NCI-H2171 (cell line): ENCODE measurements at regions not wholly inside any gene's neighbourhood (a gene's known extent, or its start where the extent isn't known, plus 50 kb on each side); places are given as distances from the start of the nearest gene placed in this dataset.

ENCODE experiments used
- DNase-seq: peaks from one replicate; lab custom pipeline; 2025; lab: John Stamatoyannopoulos, UW

DNA sequence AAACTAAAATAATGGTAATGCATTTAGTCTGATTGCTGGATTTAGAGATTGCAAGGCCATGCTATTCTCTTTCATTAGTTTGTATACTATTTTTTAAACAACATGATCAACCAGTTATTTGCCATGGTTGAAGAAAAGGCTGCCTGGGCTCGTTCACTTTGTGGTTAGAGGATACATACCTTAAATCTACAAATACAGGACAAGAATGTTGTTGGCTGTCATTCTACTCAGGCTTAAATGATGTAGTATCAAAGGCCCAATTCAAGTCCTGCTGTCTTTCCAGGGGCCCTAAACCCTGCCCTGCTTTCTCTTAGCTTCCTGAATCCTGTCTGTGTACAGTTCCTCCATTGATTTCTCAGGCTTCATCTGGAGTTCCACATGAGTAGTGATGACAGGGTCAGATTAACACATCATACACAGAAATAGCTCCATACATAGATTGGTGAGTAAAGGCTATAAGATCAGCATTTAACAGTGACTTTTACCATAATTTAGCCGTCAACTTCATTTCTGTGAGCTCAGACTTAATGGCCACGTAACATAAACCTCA is 114.9 kb upstream of the GPRIN3 start:
- DNase-seq, result no peak

DNA sequence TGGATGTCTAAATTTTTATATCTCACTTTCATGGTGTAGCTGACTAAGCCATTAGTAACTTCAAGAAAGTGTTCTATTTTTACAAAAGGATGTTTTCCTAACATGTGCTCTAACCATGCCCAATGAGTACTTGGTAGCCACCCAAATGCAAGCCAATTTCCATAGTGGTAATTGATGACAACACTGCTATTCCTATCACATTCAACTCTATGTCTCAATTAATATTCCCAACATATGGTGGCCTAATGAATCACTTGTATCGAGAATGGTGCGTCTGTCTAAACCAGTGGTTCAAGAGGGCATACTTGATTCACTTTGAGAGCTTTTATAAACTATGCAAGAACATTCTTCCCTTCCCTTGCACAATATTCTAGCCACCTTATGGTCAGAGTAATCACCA is 112.9 kb upstream of the GPRIN3 start:
- no peak for DNase-seq

DNA sequence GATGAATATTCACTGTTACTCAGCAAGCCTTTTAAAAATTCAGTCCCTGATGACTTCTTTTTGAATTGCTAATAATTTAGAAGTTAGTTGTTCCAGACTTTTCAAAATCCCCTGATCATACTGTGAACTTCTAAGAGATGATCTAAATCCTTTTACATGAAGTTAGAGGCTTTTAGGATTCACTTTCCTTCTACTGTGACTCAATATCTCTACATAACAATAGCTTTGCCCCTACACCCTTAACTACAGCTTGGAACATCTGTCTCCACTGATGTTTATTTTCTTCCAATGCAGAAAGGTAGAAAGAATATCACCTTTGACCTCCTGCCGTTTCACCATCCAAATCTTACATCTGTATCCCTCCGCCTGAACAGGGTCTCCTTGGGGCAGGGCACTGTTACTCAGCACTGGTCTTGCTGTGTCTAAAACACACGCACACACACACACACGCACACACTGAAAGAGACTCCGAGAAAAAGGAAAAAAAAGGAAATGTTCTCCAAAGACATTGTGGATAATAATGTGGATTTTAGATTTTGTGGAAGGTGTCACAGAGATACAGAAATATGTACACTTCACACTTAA is 111.6 kb upstream of the GPRIN3 start:
- DNase-seq, result no peak

DNA sequence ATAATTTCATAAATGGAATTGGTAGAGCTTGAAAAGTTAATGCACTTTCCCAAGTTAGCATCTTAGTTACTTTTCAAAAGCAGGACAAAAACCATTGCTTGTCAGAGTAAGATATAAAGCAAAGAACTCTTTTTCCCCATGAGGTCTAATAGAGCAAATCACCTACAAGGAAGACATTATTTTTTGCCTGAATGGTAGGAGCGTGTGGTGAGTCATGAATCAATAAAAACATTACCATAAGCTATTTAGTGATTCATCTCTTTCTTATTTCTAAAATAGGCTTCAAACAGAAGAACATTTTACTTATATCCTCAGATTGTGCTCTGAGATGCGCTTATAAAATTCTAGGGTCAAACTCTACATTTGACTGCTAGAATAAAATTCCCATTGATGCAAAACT is 109.4 kb upstream of the GPRIN3 start:
- DNase-seq, result no peak

DNA sequence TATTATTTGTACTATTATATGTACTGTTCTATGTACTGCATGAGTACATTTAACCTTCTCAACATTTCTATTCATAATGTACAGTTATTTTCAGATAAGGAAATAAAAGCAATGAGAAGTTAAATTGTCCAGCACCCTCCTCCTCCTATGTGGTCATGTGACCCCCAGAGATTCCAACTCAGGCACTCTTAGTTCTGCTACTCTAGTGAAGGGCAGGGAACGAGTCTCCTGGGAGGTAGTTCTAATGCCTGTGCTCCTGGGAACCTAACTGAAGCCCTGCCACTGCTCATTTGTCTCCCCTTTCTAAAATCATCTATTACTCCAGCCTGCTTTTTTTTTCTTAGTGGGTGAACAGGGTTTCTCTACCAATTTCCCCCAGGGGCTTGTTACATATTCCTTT is 105.9 kb upstream of the GPRIN3 start:
- no peak for DNase-seq

DNA sequence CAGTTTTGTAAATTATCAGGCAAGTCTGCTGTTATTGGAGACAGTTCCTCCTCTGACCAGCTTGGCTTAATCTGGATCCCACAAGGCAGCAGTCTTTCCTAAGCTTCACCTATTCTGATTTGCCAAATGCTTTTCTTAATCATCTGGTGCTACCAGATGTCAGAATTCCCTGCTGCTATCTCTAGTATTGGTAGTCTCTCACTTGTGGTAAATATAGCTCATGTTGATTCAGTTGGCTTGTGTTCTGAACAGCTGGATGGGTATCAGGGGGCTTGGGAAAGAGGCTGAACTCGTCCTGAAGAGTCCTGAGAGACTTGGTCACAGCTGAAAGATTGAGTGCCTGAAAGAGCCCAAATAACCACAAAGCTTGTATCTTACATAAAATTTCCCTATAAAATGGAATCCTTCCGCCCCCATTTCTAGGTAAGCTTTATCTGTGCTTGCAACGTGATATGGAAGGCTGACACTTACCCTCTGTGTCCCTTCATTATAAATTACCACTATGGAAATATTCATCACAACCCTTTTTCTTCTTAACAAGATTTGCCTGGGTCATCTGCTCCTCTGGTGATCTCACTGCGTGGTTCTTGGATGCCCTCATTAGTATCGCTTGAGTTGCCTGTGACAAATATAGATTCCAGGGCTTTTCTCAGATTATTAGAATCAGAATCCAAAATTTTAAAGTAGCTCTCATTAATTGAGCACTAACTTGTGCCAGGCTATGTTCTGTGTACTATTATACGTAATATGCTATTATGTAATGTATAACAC is 104.1 kb upstream of the GPRIN3 start:
- peak; percentile 35 for DNase-seq

DNA sequence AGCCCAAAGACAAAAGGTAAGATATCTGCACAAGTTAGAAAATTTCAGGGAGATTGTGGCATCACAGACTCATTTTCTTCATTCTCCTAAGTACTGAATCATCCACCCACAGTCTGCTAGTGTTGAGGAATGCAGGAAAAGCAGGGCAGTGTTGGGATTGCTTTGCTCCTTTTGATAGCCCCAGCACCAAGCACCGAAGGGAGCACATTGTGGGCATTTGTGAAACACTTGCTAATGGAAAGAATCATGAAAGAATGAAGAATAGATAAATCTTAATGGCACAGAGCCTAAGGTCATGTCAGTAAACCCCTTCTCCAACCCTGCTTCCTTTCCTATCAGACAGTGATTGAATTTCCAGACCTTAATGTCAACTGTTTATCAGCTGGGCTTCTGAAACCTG is 103.1 kb upstream of the GPRIN3 start:
- DNase-seq, result no peak

DNA sequence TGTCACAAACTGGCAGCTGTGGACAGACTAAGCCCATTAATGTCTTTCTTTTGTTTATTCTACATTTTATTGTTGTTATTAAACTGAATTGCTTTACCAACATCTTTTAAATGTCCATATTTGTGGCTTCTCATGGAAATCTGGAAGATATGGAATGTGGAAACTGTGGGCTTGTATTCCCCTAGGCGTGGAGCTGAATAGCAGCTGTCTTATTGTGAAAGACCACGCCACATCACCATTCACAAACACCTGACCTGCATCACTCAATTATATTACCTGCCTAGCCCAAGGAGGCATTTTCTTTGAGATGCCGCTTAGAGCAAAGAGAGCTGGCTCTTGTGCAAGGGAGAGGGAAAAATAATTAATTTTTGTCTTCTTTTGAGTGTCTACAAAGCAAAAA is 96.9 kb upstream of the GPRIN3 start:
- DNase-seq, result no peak

DNA sequence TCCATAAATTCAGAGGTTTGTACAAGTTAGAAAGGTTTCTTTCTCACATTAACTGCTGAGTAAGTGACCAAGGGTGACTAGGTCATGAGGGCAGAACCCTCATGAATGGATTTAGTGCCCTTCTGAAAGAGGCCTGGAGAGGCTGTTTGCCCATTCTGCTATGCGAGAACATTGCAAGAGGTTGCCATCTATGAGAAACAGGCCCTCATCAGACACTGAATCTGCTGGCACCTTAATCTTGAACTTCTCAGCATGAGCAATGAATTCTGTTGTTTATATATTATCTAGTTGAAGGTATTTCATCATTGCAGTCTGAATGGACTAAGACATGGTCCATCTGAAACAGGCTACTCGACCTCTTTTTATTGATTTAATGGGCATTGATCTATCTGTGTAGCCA is 96.2 kb upstream of the GPRIN3 start:
- DNase-seq, result no peak

DNA sequence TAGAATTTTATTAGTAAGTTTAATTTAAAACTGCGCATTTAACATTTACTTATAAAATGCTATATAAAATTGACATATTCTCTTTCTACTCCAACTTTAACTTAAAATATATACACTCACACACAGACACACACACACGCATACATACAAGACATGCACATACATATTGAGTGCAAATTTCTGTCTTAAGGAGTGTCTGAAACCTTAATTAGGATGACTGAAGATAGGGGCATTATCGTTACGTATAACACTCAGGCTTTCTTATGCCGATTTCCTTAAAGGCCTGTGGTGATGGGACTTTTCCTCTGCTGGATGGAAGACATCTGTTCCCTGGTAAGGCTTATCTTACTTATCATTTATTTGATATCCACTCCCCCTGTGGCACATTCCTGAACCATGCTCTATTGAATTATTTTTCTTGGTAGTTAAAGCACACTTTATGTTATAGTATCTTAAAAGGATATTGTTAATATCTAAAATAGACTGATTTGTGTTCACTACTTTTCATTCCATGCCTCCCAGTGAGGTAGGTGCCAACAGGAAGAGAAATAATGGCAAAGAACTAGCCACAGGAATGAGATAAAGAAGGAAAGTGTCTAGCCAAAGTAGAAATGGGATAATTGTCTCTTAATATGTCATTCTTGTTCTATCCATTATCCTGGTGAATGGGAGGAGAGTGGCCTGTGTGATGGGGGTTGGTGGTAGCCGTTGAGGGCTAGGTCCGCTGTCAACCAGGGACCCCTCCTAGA is 92.9 kb upstream of the GPRIN3 start:
- DNase-seq, result no peak

DNA sequence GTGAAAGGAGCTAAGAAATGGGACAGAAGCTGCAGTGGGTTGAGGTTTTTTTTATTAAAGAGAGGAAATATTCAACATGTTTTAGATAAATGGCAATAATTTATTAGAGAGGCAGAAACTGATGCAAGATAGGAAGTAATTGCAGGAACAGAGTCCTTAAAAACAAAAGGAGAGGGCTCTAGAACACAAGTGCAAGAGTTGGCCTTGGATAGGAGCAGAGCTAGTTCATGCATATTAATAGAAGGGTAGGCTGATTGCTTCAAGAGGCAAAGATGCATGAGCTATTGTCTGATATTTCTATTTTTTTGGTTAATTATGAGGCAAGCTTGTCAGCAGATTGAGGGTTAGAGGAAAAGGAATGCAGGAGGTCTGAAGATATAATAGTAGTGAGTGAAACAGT is 91.0 kb upstream of the GPRIN3 start:
- no peak for DNase-seq

DNA sequence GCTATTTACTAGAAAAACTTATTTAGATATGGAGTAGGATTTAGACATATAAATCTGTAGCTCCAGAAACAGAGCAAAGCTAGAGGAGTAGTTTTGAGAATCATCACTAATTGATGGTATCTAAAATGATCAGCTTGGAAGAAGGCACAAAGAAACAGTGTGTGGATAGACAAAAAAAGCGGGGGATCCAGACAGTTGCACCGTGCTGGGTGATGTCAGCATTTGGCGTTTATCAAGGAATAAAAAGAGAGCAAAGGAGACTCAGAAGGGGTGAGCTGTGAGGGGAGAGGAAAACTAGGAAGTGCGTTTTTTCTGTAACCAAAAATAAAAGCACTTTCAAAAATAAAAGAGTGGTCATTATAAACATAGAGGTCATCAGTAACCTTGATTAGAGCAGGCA is 90.5 kb upstream of the GPRIN3 start:
- DNase-seq, result no peak

DNA sequence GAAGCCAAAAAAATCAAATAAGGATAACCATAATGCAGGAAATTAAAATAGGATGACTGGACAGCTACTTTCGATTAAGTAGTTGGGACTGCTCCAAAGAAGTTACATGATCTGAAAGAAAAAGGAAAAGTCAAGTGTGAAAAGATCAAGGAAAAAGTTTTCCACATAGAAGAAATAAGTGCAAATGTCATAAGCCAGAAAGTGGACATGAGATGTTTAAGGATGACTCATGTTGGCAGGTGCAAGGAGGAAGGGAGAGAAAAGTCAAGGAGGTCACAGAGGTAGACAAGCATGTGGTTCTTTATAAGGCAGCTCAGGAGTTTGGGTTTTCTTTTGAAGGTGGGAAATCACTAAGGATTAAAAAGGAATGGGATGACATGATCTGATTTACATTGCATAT is 89.8 kb upstream of the GPRIN3 start:
- no peak for DNase-seq

DNA sequence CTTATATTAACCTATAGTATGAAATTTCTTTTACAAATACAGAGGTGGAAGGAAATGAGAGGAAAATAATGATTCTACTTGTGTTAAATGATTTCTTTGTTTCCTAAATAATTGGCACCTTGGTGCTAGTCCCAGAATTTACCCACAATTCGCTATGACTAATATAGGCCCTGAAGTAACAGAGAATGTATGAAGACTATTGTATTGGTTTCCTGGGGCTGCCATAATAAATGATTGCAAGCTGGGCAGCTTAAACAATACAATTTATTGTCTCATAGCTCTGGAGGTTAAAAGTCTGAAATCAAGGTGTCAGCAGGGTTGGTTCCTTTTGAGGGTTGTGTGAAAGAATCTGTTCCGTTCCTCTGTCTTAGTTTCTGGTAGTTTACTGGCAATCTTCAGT is 74.8 kb upstream of the GPRIN3 start:
- DNase-seq, result no peak

DNA sequence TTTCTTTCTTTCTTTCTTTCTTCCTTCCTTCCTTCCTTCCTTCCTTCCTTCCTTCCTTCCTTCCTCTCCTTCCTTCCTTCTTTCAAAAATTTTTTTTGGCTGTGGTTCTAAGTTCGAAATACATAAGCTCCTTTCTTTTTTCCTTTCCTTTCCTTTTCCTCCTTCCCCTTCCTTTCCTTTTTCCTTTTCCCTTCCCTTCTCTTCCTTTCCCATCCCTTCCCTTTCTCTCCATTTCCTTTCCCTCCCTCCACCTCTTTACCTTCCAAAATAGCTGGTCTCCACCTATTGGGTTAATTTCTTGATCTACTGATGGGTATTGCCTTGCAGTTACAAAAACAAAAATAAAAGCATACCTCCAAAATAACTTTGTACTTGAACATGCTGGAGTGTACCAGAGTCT is 73.4 kb upstream of the GPRIN3 start:
- DNase-seq, result no peak

DNA sequence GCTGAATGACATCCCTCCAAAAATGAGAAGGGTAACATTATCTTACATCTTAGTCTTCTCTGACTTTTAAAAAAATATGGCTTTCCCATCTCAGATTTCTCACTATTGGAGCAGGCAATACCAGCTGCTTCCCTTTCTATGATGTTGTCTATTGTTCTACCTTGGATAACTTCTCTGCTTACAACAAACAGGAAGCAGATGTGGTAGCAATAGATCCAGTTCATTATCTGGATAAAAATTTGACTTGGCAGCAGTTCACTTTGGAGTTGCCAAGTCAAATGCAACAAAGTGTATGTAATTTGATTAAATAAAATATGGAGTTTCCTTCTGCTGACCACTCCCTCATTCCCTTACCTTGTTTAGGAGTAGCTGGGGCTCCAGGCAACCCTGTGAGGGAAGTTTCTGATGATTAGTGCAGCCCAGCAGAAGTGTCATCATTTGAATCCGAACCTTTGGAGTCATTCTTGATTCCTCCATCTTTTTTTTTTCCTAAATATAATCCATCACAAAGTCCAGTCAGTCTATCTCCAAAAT is 72.0 kb upstream of the GPRIN3 start:
- DNase-seq, result peak; percentile 65

DNA sequence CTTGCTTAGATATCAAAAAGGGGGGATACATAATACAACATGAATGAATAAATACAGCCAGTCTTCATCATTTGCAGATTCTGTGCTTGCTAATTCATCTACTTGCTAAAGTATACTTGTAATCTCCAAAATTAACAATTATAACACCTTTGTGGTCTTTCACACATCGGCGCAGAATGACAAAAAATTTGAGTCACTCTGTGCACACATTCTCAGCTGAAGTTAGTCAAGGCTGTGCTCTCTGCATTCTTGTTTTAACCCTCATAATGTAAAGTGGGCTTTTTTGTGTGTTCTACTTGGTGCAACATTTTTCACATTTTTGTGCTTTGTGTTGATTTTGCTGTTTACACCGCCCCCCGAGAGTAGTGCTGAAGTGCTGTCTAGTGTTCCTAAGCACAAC is 65.8 kb upstream of the GPRIN3 start:
- DNase-seq, result no peak

DNA sequence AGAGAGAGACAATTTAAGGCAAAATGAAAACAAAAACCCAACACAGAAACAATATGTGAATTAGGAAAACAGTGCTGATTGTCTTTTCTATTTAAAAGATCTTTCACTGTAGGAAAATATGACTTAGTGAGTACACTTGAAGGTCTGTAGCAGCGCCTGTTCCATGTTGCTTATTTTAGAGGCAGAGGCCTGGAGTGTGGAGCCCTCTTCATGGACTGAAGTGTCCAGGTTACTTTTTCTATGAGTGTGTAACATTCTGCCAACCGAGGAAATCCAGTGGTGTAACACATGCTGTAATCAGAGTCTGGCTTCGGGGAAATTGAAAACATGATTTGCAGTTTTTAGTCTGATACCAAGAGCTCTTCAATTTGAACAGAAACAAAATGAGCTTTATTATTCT is 64.0 kb upstream of the GPRIN3 start:
- no peak for DNase-seq

DNA sequence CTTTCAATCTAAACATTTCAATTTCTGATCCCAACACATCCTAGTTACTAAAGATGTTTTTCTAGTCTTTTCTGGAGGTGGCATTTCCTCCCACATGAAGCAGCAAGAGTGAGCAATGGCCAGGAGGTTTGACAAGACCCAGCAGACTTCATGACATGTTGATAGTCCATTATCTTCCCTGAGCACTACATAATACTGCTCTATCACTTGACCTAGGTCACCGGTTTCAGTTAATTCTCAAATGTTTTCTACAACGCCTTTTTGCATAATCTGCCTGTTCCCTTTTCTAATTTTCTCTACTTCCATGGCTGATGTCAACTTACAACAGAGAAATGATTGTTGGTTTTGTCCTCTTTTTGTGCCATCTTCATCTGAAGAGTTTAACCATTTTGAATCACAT is 62.0 kb upstream of the GPRIN3 start:
- no peak for DNase-seq

DNA sequence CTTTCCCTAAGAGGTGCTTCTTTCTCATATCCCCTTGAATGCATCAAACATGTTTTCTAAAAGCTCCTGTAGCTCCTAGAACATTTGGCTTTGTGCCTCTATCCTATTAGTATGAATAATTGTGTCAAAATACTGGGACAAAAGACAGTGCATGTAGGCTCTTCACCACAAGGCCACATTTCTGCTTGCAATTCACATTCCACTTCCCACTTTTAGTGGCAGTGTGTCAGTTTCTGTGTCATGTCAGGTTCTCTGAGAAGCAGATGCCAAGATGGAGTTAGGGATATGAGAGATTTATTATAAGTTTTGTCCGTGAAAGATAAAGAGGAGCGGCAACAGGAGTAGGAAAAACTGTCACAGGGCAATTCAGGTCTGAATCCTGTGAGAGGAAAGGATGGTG is 61.3 kb upstream of the GPRIN3 start:
- DNase-seq, result no peak

DNA sequence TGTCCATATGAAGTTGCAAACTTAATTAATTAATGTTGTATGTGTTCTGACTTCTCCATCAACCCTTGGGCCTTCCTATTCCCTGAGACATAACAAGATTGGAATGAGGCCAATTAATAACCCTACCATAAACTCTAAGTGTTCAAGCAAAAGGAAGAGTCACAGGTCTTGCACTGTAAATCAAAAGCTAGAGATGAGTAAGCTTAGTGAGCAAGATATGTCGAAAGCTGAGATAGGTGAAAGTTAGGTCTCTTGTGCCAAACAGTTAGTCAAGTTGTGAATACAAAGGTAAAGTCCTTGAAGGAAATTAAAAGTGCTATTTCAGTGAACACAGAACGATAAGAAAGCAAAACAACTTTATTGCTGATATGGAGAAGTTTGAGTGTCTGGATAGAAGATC is 58.2 kb upstream of the GPRIN3 start:
- no peak for DNase-seq

DNA sequence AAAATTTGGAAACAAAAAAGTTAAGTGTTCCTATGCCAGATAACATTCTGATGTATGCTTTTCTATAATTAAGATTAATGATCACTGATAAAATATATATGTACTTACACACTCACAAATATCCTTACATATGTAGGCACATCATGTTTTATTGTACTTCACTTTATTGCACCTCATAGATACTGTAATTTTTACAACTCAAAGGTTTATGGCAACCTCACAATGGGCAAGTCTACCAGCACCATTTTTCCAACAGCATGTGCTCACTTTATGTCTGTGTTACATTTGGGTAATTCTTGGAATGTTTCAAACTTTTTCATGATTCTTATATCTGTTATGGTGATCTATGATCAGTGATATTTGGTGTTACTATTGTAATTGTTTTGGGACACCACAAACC is 57.8 kb upstream of the GPRIN3 start:
- no peak for DNase-seq

DNA sequence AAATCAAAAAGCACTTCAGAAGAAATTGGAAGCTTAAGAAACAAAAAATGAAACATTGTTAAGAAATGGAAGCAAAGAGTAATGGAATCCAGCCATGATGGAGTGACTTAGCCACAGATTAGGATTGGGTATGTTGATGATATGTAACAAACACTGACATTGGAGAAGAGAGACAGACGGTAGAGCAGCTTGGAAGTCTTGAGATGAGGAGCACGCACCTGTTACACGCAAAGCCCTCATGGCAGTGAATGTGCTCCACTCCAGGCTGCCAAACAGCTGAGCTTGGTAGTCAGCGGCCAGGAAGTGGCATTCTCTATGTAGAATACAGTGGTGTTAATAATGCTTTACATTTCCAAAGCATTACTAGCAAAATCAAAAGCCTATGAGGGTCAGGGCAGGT is 56.9 kb upstream of the GPRIN3 start:
- DNase-seq, result peak; percentile 58
